Activated T-cell treated with anti-CD3 and anti-CD28 coated beads, Interleukin-2, amount 50 U/mL, for 1 hour (primary cell): ENCODE measurements at regions not wholly inside any gene's neighbourhood (a gene's known extent, or its start where the extent isn't known, plus 50 kb on each side); places are given as distances from the start of the nearest gene placed in this dataset.

ENCODE experiments used
- DNase-seq: peaks from one replicate; pipeline ENCODE4 v3.0.0-alpha.2; 2020

- DNase-seq, result no peak
Measured at GRCh38 chr1:87439821-87440220, 111.1 kb downstream of the LMO4 start.

- no peak for DNase-seq
Measured at GRCh38 chr1:87449348-87449963, 120.8 kb downstream of the LMO4 start.

GRCh38 chr1:87450136-87450535 lies 121.5 kb downstream of the LMO4 start:
- DNase-seq, result no peak

GRCh38 chr1:87450615-87451209 lies 122.0 kb downstream of the LMO4 start:
- DNase-seq, result peak; percentile 27

- DNase-seq, result no peak
Measured at GRCh38 chr1:87451229-87451920, 122.7 kb downstream of the LMO4 start.

- no peak for DNase-seq
Measured at GRCh38 chr1:87452648-87453047, 124.0 kb downstream of the LMO4 start.

GRCh38 chr1:87457408-87457807 lies 128.7 kb downstream of the LMO4 start:
- no peak for DNase-seq

GRCh38 chr1:87462894-87463293 lies 134.2 kb downstream of the LMO4 start:
- no peak for DNase-seq

- no peak for DNase-seq
Measured at GRCh38 chr1:87464022-87464490, 135.4 kb downstream of the LMO4 start.

- no peak for DNase-seq
Measured at GRCh38 chr1:87466621-87467020, 137.9 kb downstream of the LMO4 start.

- DNase-seq, result no peak
Measured at GRCh38 chr1:87472716-87473115, 144.0 kb downstream of the LMO4 start.

- DNase-seq, result no peak
Measured at GRCh38 chr1:87473203-87473661, 144.6 kb downstream of the LMO4 start.

- no peak for DNase-seq
Measured at GRCh38 chr1:87474098-87474497, 145.4 kb downstream of the LMO4 start.

- no peak for DNase-seq
Measured at GRCh38 chr1:87478231-87478630, 149.6 kb downstream of the LMO4 start.

GRCh38 chr1:87495147-87495546 lies 166.5 kb downstream of the LMO4 start:
- DNase-seq, result no peak

- no peak for DNase-seq
Measured at GRCh38 chr1:87495870-87496269, 167.2 kb downstream of the LMO4 start.

GRCh38 chr1:87497380-87498203 lies 168.9 kb downstream of the LMO4 start:
- no peak for DNase-seq

- DNase-seq, result no peak
Measured at GRCh38 chr1:87501738-87502137, 173.1 kb downstream of the LMO4 start.

- DNase-seq, result no peak
Measured at GRCh38 chr1:87505391-87505983, 176.8 kb downstream of the LMO4 start.

- DNase-seq, result no peak
Measured at GRCh38 chr1:87506147-87506546, 177.5 kb downstream of the LMO4 start.

GRCh38 chr1:87508247-87508787 lies 179.6 kb downstream of the LMO4 start:
- DNase-seq, result no peak

- no peak for DNase-seq
Measured at GRCh38 chr1:87510540-87510939, 181.9 kb downstream of the LMO4 start.

- no peak for DNase-seq
Measured at GRCh38 chr1:87511449-87511848, 182.8 kb downstream of the LMO4 start.
